Gastroesophageal sphincter (tissue), 3 donors: ENCODE measurements at regions not wholly inside any gene's neighbourhood (a gene's known extent, or its start where the extent isn't known, plus 50 kb on each side); places are given as distances from the start of the nearest gene placed in this dataset.

Source experiments
- CTCF ChIP-seq, 4 experiments: fragments of 200-600 bp in 2 of 4; fragments of 450-650 bp in 2 of 4; sonication (generic) in 1 of 4; IDR thresholded peaks; one replicate each; pipeline ENCODE4 v1.5.1; 2017 to 2019; ENCODE audit warnings: antibody characterized with exemption in 4 of 4, mild to moderate bottlenecking in 2 of 4, moderate library complexity in 2 of 4
- POLR2A ChIP-seq, 2 donors: fragments of 450-650 bp; IDR thresholded peaks; one replicate each; pipeline ENCODE4 v1.6.1; 2017; ENCODE audit warnings: antibody characterized with exemption in 2 of 2, mild to moderate bottlenecking in 2 of 2, moderate library complexity in 1 of 2
- POLR2AphosphoS5 ChIP-seq: sonication (generic); formaldehyde crosslinking; IDR thresholded peaks from one replicate; pipeline ENCODE4 v1.6.1; 2017; ENCODE audit warnings: antibody characterized with exemption

GRCh38 chr22:27429476-27429875 is 372.1 kb downstream of the MN1 start:
- TF ChIP-seq CTCF (IDR thresholded peaks at IDR 0.05) (no peak), POLR2AphosphoS5 (no peak), POLR2A (IDR thresholded peaks at IDR 0.05) (no peak)
